ENCODE measurements at regions not wholly inside any gene's neighbourhood (a gene's known extent, or its start where the extent isn't known, plus 50 kb on each side); places are given as distances from the start of the nearest gene placed in this dataset.

DNA sequence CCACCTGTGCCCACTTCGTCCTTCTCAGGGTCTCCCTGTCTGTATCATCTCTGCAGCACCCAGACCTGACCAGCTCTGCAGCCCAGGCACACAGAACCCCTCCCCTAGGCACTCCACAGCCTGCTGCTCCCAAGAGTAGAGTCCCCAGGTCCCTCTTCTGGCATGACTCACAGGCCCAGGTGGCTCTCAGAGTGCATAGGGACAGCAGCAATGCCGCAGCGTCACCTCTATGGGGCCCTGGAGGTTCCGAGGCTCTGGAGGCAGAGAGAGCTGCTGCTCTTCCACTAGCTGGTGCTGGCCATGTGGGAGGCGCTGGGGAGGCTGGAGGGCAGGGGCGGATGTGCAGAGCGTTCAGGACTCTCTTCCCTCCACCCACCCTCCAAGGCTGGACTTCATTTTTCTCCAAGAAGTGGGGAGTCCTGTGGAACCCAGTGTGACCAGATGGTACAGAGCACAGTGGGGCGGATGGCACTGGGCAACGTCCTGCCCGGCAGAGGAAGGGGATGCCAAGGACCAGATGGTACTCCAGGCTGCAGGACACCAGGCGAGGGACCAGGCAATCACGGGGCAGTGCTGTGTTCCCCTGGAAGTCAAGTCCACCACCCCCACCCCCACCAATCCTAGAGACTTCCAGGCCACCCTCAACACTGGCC lies 151.7 kb downstream of the RBFOX3 start:
- FAIRE-seq (no peak), DNase-seq (ENCODE audit: low spot score) (no peak), ATAC-seq (no peak; the same call in 1 of the 3 replicates)
- no peaks in the 10 kb centered on the region for H3K4me1 ChIP-seq (ENCODE audit: insufficient read depth, low read length)
- no peaks in the 10 kb centered on the region for H3K9me3 ChIP-seq (ENCODE audit: low read length)
- POLR2A ChIA-PET = no interaction called here
- intact Hi-C loops (cut with micrococcal nuclease; ENCODE audit: unreplicated experiment) = no loop called here
- TF ChIP-seq ZBTB7B (CRISPR knock-in tag; IDR thresholded peaks at IDR 0.05) (no peak), SAP130 (CRISPR knock-in tag; IDR thresholded peaks at IDR 0.05; ENCODE audit: low read depth) (no peak), ZNF530 (CRISPR knock-in tag; IDR thresholded peaks at IDR 0.05; ENCODE audit: low read depth) (no peak), ZNF430 (CRISPR knock-in tag; IDR thresholded peaks at IDR 0.05) (no peak), ATAD3A (CRISPR knock-in tag; IDR thresholded peaks at IDR 0.05) (no peak), ZNF235 (CRISPR knock-in tag; IDR thresholded peaks at IDR 0.05; ENCODE audit: borderline replicate concordance) (no peak), NFYB (CRISPR knock-in tag; IDR thresholded peaks at IDR 0.05) (no peak), NCOA5 (CRISPR knock-in tag; IDR thresholded peaks at IDR 0.05) (no peak), BRD4 (CRISPR knock-in tag; IDR thresholded peaks at IDR 0.05) (no peak), RAD51 (IDR thresholded peaks at IDR 0.05; ENCODE audit: borderline replicate concordance) (no peak), SMAD1 (CRISPR knock-in tag; IDR thresholded peaks at IDR 0.05; ENCODE audit: borderline replicate concordance, low read depth) (no peak)
- TF ChIP-seq, protein P1, sequence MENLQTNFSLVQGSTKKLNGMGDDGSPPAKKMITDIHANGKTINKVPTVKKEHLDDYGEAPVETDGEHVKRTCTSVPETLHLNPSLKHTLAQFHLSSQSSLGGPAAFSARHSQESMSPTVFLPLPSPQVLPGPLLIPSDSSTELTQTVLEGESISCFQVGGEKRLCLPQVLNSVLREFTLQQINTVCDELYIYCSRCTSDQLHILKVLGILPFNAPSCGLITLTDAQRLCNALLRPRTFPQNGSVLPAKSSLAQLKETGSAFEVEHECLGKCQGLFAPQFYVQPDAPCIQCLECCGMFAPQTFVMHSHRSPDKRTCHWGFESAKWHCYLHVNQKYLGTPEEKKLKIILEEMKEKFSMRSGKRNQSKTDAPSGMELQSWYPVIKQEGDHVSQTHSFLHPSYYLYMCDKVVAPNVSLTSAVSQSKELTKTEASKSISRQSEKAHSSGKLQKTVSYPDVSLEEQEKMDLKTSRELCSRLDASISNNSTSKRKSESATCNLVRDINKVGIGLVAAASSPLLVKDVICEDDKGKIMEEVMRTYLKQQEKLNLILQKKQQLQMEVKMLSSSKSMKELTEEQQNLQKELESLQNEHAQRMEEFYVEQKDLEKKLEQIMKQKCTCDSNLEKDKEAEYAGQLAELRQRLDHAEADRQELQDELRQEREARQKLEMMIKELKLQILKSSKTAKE (CRISPR knock-in tag; IDR thresholded peaks at IDR 0.05; ENCODE audit: borderline replicate concordance) = no peak
- no peak overlapping the region for H3K9ac ChIP-seq (ENCODE audit: insufficient read depth, low read depth, low read length)
- no peak overlapping the region for H3K27ac ChIP-seq (ENCODE audit: extremely low read length, insufficient read depth, low read length)
- H2AFZ ChIP-seq (ENCODE audit: low read length) = no peak overlapping the region
- CTCF ChIA-PET (ENCODE audit: low intra/inter-chr PET ratio, low total read pairs) = no interaction called here
- no peak overlapping the region for H3K4me3 ChIP-seq (replicated peaks in 1 of 3; ENCODE audit: insufficient read depth in 1 of 3, low read depth in 2 of 3, low read length in 3 of 3)
- 3% methylated on average over 11 of the region's 12 CpGs for WGBS (ENCODE audit: low lambda C conversion rate)
- no peaks in the 10 kb centered on the region for H3K79me2 ChIP-seq (ENCODE audit: insufficient read depth, low read length)
- no peak overlapping the region for H3K4me2 ChIP-seq (ENCODE audit: low read depth, low read length)
- in situ Hi-C loops (cut with HindIII; ENCODE audit: extremely low pct_ligation_motif_present, low pct_unique_long_range_greater_than_20kb) = no loop called here
- H4K20me1 ChIP-seq (ENCODE audit: insufficient read depth, low read length) = 0 out of 2 replicates have a peak, but pooled peaks cover 4% of the 10 kb centered on the region
- BruUV-seq (replicated peaks) = no TSS peak
- peaks cover 11 to 57% of the 10 kb centered on the region in 2 experiments; a peak in 4 of 5 replicates for H3K27me3 ChIP-seq (ENCODE audit: control insufficient read depth in 1 of 2, insufficient read depth in 2 of 2, low read length in 2 of 2)
- no peaks in the 10 kb centered on the region for H3K36me3 ChIP-seq (replicated peaks in 1 of 2; ENCODE audit: control insufficient read depth in 1 of 2, insufficient read depth in 2 of 2, low read length in 2 of 2)

Measured in HepG2 (cell line).